Endothelial cell of umbilical vein (primary cell): ENCODE measurements at regions not wholly inside any gene's neighbourhood (a gene's known extent, or its start where the extent isn't known, plus 50 kb on each side); places are given as distances from the start of the nearest gene placed in this dataset.

ENCODE experiments used
- BruUV-seq: library from RNA; stranded (reverse); fragments of 400-500 nt; replicated peaks from 2 replicates; lab custom pipeline; 2021; lab: Mats Ljungman, UMichigan
- CTCF ChIA-PET: fragments of 300-600, 350-600 bp; sonication (Branson Sonifier 250); formaldehyde crosslinking; loops from one replicate; lab custom pipeline; 2021; ENCODE audit warnings: antibody characterized with exemption, inconsistent platforms; lab: Charles Lee
- POLR2A ChIA-PET: fragments of 300-600, 350-600 bp; sonication (Branson Sonifier 250); formaldehyde crosslinking; loops from one replicate; lab custom pipeline; 2021; ENCODE audit warnings: antibody characterized with exemption, inconsistent platforms; lab: Charles Lee
- DNase-seq: peaks from one replicate; pipeline ENCODE4 v3.0.0-alpha.2; 2011; ENCODE audit warnings: low read depth, low spot score
- FAIRE-seq: peaks from 2 replicates; lab custom pipeline; 2011; peaks lifted over from hg19 to GRCh38; lab: Jason Lieb, UNC
- H2AFZ ChIP-seq: 2 replicates; pipeline ENCODE4 v1.6.0; 2012; ENCODE audit warnings: low read depth, low read length, control low read depth, inconsistent platforms
- H3K27ac ChIP-seq: 2 replicates; pipeline ENCODE4 v1.5.1; 2011; ENCODE audit warnings: low read depth, mild to moderate bottlenecking, control low read depth, low read length, moderate library complexity; ENCODE audit not compliant: insufficient read depth
- H3K27me3 ChIP-seq, 2 experiments: 2 replicates each; pipeline versions ENCODE4 v1.6.0 to v1.6.1; 2011; ENCODE audit warnings: low read length in 2 of 2, mixed read lengths in 1 of 2; ENCODE audit not compliant: control insufficient read depth in 2 of 2, insufficient read depth in 2 of 2
- H3K36me3 ChIP-seq, 2 experiments: 2 replicates in 1 of 2; 3 replicates in 1 of 2; pipeline ENCODE4 v1.5.1; 2011; ENCODE audit warnings: low read length in 2 of 2, mild to moderate bottlenecking in 1 of 2, moderate library complexity in 1 of 2; ENCODE audit not compliant: control insufficient read depth in 2 of 2, insufficient read depth in 2 of 2; ENCODE audit errors: extremely low read depth in 1 of 2
- H3K4me1 ChIP-seq: 3 replicates; pipeline ENCODE4 v1.5.1; 2011; ENCODE audit warnings: mild to moderate bottlenecking, low read length; ENCODE audit not compliant: control insufficient read depth, insufficient read depth; ENCODE audit errors: extremely low read depth
- H3K4me2 ChIP-seq: 2 replicates; pipeline ENCODE4 v1.6.1; 2011; ENCODE audit warnings: low read length, control low read depth, mixed read lengths; ENCODE audit not compliant: insufficient read depth
- H3K4me3 ChIP-seq, 3 experiments: fragments of 200-600 bp in 1 of 3; sonication (generic), shearing (Covaris generic) in 1 of 3; replicated peaks in 1 of 3; 2 replicates each; pipeline ENCODE4 v1.5.1; 2011 to 2016; ENCODE audit warnings: control low read depth in 3 of 3, low read length in 3 of 3, mild to moderate bottlenecking in 2 of 3, inconsistent platforms in 1 of 3, low read depth in 1 of 3, moderate library complexity in 1 of 3; ENCODE audit not compliant: insufficient read depth in 1 of 3
- H3K79me2 ChIP-seq: 2 replicates; pipeline ENCODE4 v1.6.0; 2012; ENCODE audit warnings: low read length, inconsistent platforms; ENCODE audit not compliant: control insufficient read depth, insufficient read depth
- H3K9ac ChIP-seq: replicated peaks from 2 replicates; pipeline ENCODE3; 2011; ENCODE audit warnings: low read length, control low read depth; ENCODE audit not compliant: insufficient read depth; ENCODE audit errors: extremely low read depth
- H3K9me1 ChIP-seq: replicated peaks from 3 replicates; pipeline ENCODE4 v1.6.0; 2011; ENCODE audit warnings: mild to moderate bottlenecking, low read length; ENCODE audit not compliant: control insufficient read depth, insufficient read depth; ENCODE audit errors: extremely low read depth
- H3K9me3 ChIP-seq: replicated peaks from 2 replicates; pipeline ENCODE4 v1.5.1; 2012; ENCODE audit warnings: low read length, inconsistent platforms; ENCODE audit not compliant: control insufficient read depth, insufficient read depth
- H4K20me1 ChIP-seq: replicated peaks from 2 replicates; pipeline ENCODE3; 2011; ENCODE audit warnings: mild to moderate bottlenecking, low read length; ENCODE audit not compliant: control insufficient read depth, insufficient read depth; ENCODE audit errors: extremely low read depth
- CTCF ChIP-seq, 2 donors: IDR thresholded peaks; 1 replicate in 1 of 2; 2 replicates in 1 of 2; pipeline ENCODE4 v1.5.1; 2011; ENCODE audit warnings: low read length in 2 of 2, mild to moderate bottlenecking in 2 of 2, moderate library complexity in 2 of 2, control low read depth in 1 of 2, inconsistent platforms in 1 of 2, low read depth in 1 of 2; ENCODE audit not compliant: insufficient read depth in 1 of 2; ENCODE audit errors: extremely low read depth in 1 of 2
- EZH2 ChIP-seq: IDR thresholded peaks from 2 replicates; pipeline ENCODE4 v1.6.1; 2012; ENCODE audit warnings: borderline replicate concordance, low read depth, mild to moderate bottlenecking, moderate library complexity, low read length, inconsistent platforms; ENCODE audit not compliant: severe bottlenecking
- FOS ChIP-seq: IDR thresholded peaks from 2 replicates; pipeline ENCODE4 v1.6.1; 2011; ENCODE audit warnings: mild to moderate bottlenecking, low read length, moderate library complexity, borderline replicate concordance; ENCODE audit not compliant: insufficient read depth
- GATA2 ChIP-seq: IDR thresholded peaks from 2 replicates; pipeline ENCODE4 v1.7.0; 2011; ENCODE audit warnings: low read depth, mild to moderate bottlenecking, moderate library complexity, mixed read lengths, low read length; ENCODE audit not compliant: insufficient read length, insufficient read depth
- JUN ChIP-seq: IDR thresholded peaks from 2 replicates; pipeline ENCODE4 v1.6.1; 2011; ENCODE audit warnings: borderline replicate concordance, low read depth; ENCODE audit not compliant: insufficient read length, insufficient read depth
- MYC ChIP-seq: IDR thresholded peaks from one replicate; pipeline ENCODE4 v1.6.1; 2011; ENCODE audit warnings: mild to moderate bottlenecking, low read depth, low read length
- POLR2A ChIP-seq: IDR thresholded peaks from 2 replicates; pipeline ENCODE4 v1.6.1; 2012; ENCODE audit warnings: low read depth, mild to moderate bottlenecking, control low read depth, low read length
- POLR2AphosphoS5 ChIP-seq: IDR thresholded peaks from 2 replicates; pipeline ENCODE4 v1.6.1; 2012; ENCODE audit warnings: low read depth, mild to moderate bottlenecking, control low read depth, low read length, moderate library complexity; ENCODE audit not compliant: insufficient read depth
- dilution Hi-C: fragments of 300-500 bp; cut with MboI; formaldehyde crosslinking; loops from one replicate; pipeline ENCODE4 v1.15.0; 2019; ENCODE audit warnings: low sequenced_read_pairs; ENCODE audit not compliant: extremely low pct_ligation_motif_present
- intact Hi-C: fragments of 100-400 bp; cut with micrococcal nuclease; formaldehyde crosslinking; loops from one replicate; pipeline ENCODE4 v1.10.0; 2022
- TF ChIP-seq, protein P1 (sequence below): IDR thresholded peaks from 2 replicates; pipeline ENCODE4 v1.6.1; 2011; ENCODE audit not compliant: insufficient read depth, insufficient read length

- no peak overlapping the region for H3K4me2 ChIP-seq
- H3K9me3 ChIP-seq: peaks cover 2% of the 10 kb centered on the region
- no peak overlapping the region for H2AFZ ChIP-seq
- FAIRE-seq (no peak), DNase-seq (no peak)
- H3K36me3 ChIP-seq: no peaks in the 10 kb centered on the region
- no peaks in the 10 kb centered on the region for H3K79me2 ChIP-seq
- H3K9me1 ChIP-seq: no peaks in the 10 kb centered on the region
- H3K27ac ChIP-seq: no peak overlapping the region
- H3K4me1 ChIP-seq: no peaks in the 10 kb centered on the region
- ChIA-PET POLR2A (no interaction called here), CTCF (no interaction called here)
- intact Hi-C loops (no loop called here), dilution Hi-C loops (no loop called here)
- H3K9ac ChIP-seq: no peak overlapping the region
- no peaks in the 10 kb centered on the region for H3K27me3 ChIP-seq
- no TSS peak for BruUV-seq
- H4K20me1 ChIP-seq: no peaks in the 10 kb centered on the region
- no peak for TF ChIP-seq FOS
- TF ChIP-seq, protein P1, sequence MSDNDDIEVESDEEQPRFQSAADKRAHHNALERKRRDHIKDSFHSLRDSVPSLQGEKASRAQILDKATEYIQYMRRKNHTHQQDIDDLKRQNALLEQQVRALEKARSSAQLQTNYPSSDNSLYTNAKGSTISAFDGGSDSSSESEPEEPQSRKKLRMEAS: no peak
- no peak for TF ChIP-seq POLR2A
- no peak for TF ChIP-seq CTCF (IDR thresholded peaks at IDR 0.05; ENCODE audit: extremely low read depth in 1 of 2, insufficient read depth in 1 of 2, low read depth in 1 of 2, low read length in 2 of 2)
- no peak for TF ChIP-seq MYC
- TF ChIP-seq JUN: no peak
- TF ChIP-seq GATA2: no peak
- no peak for TF ChIP-seq POLR2AphosphoS5
- no peak for TF ChIP-seq EZH2
- no peak overlapping the region for H3K4me3 ChIP-seq
Observed at GRCh38 chr18:53798516-53798915, 426.0 kb downstream of the MBD2 start.
